Occipital lobe (tissue), 1 donor: ENCODE measurements at regions not wholly inside any gene's neighbourhood (a gene's known extent, or its start where the extent isn't known, plus 50 kb on each side); places are given as distances from the start of the nearest gene placed in this dataset.
"Not testable (repeated sequence)": the region's sequence is repeated elsewhere in the genome, so short reads cannot be mapped to it uniquely, and the experiment has no call there.

ENCODE experiments used
- DNase-seq: peaks from one replicate; lab custom pipeline; 2025; lab: John Stamatoyannopoulos, UW

DNA sequence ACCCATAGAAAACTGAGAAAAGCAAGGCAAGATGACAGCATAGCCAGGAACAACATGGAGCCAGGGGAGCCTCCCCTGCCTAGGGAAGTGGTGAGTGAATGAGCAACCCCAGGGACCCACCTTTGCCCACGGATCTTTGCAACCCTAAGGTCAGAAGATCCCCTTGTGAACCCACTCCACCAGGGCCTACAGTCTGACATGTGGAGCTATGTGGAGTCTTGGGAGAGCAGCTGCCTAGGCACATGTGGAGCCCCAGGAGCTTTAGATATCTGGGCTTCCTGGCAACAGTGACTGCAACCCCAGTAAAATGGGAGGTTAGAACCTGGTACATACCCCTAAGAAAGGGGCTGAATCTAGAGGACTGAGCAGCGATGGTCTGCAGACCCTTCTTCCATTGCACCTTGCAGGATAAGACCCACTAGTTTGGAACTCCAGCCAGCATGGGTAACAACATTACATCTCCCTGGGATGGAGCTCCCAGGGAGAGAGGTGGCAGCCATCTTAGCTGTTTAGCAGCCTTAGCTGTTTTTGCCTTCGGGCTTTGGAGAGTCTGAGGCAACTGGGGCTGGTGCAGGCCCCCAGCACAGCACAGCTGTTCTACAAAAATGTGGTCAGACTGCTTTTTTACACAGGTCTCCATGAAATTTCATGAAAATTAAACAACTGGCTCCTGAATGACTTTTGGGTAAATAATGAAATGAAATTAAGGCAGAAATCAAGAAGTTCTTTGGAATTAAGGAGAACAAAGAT lies 104.7 kb upstream of the TRIM2 start:
- no peak for DNase-seq

DNA sequence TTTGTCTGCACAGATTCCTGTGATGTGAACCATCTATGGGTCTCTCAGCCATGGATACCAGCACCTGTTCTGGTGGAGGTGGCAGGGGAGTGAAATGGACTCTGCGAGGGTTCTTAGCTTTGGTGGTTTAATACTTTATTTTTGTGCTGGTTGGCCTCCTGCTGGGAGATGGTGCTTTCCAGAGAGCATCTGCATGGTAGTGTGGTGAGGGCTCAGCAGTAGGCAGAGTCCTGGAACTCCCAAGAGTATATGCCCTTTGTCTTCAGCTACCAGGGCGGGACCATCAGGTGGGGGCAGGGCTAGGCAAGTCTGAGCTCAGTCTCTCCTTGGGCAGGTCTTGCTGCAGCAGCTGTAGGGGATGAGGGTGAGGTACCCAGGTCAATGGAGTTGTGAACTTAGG lies 97.5 kb upstream of the TRIM2 start:
- not testable (repeated sequence) for DNase-seq

DNA sequence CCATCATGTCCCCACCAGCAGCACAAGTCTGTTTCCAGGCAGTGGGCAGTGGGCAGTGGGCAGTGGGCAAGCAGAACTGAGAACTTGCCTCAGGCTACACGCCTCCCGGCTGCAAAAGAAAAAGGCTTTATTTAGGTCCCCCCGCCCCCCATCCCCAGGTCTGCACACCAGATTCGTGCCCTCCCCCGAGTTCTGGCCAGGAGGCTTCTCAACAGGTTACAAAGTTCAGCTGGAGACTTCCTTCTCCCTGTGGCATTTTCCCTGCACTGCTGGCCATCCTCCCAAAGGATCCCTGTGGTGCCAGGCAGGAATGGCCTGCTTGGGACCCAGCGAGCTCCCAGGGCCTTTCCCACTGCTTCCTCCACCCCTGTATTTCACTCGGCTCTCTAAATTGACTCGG lies 97.0 kb upstream of the TRIM2 start:
- DNase-seq = no peak

DNA sequence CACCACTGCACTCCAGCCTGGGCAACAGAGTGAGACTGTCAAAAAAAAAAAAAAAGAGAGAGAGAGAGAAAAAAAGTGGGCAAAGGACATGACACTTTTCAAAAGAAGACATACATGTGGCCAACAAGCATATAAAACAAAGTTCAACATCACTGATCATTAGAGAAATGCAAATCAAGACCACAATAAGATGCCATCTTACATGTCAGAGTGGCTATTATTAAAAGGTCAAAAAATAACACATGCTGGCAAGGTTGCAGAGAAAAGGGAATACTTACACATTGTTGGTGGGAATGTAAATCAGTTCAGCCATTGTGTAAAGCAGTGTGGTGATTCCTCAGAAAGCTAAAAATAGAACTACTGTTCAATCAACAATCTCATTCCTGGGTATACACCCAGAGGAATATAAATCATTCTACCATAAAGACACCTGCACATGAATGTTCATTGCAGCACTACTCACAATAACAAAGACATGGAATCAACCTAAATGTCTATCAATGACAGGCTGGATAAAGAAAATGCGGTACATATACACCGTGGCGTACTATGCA lies 94.9 kb upstream of the TRIM2 start:
- no peak for DNase-seq

DNA sequence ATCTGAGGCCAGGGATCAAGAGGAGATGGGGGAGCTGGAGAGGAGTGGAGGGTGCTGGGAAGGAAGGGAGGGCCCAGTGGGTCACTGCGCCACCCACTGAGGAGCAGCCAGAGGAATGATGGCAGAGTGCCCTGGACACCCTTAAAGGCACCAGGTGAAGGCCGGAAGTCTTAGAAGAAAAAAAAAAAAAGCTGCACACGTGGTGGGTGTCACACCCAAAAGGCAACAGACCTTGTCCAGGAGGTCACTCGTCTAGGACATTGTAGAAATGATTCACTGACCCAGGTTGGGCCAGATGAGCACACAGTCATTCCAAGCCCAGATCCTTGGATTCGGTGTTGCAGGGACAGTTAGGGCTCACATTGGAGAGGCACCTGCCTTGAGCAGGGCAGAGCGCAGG lies 93.5 kb upstream of the TRIM2 start:
- no peak for DNase-seq

DNA sequence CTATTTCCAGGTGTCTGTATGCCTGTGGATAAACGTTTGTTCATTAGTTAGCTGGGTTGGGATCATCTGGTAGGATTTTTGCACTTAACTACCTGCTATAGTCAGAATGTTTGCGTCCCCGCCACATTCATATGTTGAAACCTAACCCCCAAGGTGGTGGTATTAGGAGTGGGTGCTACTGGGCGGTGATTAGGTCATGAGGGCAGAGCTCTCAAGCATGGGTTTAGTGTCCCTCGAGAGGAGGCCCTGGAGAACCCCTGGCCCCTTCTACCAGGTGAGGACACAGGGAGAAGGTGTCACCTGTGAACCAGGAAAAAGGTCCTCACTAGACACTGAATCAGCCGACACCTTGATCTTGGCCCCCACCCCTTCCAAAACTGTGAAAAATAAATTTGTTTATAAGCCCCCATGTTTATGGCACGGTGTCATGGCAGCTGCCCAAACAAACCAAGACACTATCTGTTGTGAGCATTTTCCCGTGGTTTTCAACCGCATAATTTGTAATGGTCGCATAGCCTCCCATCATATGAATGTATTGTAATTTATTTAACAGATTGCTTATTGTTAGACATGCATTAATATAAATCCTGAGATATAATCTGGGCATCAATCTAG lies 92.7 kb upstream of the TRIM2 start:
- no peak for DNase-seq

DNA sequence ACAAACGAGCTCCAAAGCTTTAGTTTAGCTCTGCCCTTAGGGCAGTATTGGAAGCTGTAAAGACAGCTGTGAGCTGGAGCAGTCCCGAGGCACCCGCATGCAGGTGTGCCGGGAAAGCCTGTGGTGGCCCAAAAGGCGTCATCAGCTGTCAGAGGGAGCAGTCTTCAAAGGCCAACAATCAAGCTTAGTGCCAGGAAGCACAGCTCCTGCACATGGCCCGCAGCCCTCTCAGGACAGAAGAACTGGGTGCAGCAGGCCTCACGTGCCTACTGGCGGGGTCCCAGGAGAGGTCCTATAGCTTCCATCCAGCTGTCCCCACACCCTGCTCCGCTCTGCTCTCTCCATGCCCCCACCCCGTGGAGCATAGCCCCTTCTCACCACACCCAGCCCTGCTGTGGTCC lies 92.2 kb upstream of the TRIM2 start:
- DNase-seq = no peak

DNA sequence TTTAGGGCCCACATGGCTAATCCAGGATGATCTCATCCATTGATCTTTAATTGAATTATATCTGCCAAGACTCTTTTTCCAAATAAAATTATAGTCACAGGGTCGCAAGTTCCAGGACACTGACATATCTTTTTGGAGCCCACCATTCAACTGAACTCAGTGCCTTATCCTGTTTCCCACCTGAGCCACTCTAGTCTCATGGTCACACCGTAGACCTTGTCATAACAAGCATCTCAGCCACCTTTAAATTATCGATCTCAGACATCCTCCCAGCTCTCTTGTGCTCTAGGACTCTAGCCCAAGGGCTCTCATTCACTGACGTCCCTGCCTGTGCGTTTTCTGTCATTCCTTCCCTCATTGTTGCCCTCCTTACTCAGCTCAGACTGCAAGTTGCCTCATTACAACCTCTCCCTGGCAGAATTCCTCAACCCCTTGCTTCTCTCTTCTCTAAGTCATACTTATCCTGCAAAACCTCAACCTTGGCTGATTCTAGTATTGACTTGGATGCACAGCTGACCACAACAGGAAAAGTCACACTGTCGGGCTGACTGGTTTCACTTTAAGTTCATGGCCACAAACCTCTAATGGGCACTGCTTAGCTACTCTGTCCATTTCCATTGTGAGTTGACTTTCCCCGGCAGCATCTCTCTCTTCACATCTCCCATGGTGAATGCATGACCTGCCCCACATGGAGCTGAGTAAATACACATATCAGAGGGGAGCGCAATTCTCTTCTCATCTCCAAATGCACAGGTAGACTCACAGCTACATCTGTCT lies 91.0 kb upstream of the TRIM2 start:
- no peak for DNase-seq

DNA sequence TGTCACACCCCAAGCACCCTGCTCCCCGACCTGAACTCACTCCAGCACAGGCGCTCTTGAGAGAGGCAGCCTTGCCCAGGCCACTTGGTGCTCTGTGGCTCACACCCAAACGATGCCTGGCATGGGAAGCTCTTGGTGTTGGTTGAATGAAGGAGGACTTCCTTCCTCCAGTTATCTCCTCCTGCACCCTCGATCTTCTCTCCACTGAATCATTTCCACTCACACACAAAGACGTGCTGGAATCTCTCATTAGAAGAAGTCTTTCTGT lies 90.5 kb upstream of the TRIM2 start:
- no peak for DNase-seq

DNA sequence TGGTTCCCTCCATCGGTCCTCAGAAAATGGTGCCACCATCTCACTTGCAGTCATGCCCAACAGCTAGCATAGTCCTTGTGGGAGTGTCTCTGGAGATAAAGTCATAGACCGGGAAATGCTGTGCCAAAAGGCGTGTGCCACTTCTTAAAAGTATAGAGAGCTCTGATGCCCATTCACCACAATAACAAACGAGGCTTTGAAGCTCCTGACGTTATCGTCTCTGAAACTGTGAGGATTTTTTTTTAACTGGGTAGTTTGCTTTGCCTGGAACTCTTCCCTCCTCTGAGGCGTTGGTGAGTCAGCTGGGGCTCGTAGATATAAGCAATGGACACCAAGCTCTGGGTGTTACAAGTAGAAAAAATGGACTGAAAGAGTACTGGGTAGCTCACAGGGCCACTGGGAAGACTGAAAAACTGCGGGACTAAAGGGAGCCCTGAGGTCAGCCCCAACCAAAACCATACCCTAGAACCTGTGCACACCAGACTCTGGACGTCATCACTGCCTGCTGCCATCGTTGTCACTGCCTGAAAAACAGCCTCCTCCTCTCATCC lies 89.4 kb upstream of the TRIM2 start:
- no peak for DNase-seq

DNA sequence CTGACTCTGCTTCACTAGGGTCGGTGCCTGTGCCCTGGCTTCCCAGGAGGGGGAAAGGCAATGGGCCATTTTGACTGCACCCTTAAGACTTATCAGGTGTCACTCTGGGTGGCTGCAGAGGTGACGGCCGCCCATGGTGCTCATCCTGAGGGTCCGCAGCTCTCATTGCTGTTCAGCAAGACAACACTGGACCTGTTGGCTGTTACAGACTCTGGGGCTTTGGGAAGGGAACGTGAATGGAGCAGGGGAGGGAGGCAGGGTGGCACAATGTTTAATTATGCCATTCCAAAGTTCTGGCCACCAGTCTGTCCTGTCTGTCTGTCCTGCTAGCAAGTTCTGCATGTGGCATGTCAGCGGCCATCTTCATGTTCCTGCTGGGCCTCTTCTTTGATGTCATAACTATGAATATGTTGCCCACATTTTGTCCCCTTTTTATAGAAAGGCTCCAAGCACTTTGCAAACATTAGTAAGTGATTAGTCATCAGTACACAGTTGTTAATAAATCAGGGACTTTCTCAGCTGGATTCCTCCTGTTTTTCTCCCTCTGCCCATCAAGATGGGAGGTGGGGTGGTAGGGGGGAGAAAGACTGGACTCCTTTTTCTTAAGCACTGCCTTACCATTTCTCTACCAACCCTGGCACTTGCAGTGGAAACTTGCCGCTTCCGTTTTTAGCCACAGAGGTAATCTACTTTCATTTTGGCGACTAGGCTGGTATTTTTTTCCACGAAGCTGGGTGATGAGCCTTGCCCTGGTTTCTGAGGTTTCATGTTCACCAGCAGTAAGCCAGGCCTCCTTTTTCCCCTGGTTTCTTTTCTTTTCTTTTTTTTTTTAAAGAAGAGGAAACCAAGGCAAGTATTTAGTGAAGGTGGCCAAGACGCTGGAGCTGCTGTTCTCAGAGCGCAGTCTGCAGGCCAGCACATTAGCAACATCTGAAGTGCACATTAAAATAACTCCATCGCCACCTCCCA lies 88.6 kb upstream of the TRIM2 start:
- DNase-seq = no peak

DNA sequence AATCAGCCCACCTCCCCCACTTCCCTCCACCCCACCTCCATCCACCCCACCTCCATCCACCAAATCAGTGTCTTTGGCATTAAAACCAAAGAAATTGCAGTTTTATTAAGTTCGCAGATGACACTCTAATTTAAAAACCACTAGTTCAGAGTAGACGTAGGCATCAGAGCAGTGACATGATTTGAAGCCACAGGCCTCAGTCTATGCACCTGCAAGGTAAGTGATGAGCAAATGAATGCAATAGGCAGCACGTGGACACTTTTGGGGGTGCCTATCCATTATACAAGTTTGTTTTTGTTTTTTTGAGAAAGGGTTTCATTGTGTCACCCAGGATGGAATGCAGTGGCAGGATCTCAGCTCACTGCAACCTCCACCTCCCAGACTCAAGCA lies 88.0 kb upstream of the TRIM2 start:
- no peak for DNase-seq

DNA sequence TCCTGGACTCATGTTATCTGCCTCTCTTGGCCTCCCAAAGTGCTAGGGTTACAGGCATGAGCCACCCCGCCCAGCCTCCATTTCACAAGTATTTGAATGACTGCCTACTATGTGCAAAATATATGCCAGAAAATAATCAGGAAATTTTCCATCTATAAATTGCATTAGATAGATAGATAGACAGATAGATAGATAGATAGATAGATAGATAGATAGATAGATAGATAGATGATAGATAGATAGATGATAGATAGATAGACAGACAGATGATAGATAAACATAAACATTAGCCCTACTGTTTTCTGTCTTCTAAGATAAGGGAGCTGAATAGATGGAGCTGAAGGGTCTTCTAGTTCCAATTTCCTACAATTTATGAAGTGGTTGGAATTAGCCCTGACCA lies 87.4 kb upstream of the TRIM2 start:
- DNase-seq = no peak

DNA sequence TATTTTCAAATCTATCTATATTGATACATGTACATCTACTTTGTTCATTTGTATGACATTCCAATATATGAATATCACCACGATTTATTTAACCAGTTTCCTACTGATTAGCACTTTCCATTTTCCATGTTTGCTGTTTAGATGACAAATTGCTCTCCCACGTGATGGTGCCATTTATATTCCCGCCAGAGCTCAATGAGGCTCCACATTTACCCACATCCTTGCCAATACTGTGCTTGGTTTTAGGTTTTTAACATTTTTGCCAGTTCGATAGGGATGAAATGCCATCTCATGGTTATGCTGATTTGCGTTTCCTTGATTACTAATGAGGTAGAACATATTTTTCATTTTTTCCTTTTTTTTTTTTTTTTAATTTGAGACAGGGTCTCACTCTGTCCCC lies 86.7 kb upstream of the TRIM2 start:
- DNase-seq = no peak

DNA sequence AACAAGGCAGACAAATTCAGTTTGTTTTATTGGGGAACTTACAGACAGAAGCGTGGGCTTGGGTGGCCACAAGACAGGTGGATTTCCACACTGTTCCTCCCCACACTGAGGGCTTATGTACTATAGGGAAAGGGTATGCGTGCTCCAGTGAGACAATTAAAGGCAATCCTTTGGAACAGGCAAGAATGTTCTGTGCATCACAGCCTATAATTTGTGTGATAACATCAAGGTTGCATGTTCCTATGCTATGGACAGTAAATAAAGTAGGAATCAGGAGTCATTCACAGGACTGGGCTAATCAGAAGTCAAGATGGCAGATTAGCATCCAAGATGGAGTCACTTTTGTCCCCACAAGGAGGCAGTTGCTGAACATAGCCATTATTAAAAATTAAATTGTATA lies 84.6 kb upstream of the TRIM2 start:
- DNase-seq = no peak

DNA sequence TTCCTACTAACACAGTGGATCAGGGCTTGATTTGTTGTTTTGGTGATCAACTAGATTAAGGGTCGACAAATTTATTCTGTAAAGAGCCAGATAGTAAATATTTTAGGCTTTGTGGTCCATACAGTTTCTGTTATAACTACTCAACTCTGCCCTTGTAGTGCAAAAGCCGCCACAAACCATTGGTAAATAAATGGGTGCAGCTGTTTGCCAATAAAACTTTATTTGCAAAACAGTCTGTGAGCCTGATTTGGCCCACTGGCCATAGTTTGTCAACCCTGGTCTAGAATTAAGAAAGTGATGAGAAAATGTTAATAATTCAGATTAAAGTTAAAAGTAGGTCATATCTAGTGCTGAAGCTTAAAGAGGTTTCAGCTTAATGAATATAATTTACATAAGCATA lies 84.0 kb upstream of the TRIM2 start:
- DNase-seq = no peak

DNA sequence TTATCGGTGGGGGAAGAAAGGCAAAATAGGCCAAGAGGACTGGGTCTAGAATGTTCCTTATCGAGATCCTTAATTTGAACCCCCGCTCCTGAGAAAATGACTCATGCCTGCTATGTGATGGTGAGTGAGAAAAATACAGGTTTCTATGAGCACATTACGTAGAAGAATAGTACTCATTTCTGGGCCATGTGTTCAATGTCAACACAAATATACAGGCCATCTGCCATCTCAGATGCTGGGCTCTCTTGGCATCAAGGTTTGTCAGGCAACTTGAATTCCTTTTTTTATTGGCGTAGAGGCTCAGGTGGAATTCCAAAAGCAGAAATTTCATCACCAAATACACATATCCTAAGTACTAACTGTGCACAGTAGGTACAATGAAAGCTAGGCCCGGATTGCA lies 81.4 kb upstream of the TRIM2 start:
- no peak for DNase-seq

DNA sequence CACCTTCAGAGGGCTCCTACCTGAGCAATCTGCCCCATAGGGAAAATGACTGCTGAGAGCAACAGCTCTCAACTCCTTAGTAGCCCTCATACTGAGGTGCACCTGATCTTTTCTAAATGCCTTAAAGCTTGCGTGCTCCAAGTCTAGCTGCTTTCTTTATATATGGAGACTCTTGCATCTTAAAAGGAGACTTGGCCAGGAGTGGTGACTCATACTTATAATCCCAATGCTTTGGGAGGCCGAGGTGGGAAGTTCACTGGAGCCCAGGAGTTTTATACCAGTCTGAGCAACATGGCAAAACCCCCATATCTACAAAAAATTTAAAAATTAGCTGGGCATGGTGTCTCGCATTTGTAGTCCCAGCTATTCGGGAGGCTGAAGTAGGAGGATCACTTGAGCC lies 78.1 kb upstream of the TRIM2 start:
- no peak for DNase-seq

DNA sequence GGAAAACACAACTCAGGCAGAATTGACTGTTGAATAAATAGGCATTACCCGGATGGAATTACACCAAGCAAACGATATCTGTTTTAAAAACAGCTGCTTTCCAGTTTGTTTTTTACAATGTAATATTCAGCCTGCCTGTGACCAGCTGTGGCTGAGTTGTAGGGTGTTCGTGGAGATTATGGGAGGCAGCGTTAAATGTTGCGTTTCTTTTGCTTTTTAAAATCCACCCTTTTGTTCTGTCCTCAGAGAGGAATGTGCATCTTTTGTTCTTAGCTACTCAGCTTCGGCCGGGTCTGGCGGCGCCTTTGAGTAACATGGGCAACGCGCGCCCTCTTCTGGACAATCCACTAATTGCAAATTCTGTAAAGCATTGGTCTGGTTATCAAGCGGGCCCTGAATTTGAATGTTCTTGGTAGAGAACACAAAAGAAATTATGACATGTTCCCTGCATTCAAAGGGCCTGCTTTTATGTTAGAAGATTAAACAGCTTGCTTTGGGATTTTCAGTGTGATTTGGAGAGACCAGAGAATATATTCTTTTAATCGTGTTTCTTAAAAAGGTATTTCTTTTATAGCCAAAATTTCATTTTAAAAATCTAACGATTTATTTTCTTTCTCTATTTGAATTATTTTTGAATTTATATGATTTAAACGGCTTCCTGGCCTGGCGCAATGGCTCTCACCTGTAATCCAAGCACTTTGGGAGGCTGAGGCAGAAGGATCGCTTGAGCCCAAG lies 76.3 kb upstream of the TRIM2 start:
- DNase-seq = peak; percentile 87

DNA sequence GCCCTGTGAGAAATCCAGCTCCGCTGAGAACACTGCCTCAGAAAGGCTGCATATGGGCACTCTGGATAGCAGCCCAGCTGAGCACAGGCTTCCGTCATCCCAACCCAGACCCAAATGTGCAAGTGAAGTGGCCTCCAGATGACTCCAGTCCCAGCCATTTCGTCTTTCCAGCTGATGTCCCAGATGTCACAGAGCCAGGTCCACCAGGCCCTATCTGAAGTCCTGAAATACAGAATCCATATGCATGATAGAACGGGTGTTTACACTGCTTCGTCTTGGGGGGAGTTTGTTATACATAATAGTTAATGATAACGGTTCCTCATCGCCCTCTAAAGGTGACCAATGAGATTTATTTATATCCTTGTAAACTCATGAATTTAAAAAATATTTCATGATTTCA lies 72.6 kb upstream of the TRIM2 start:
- DNase-seq = peak; percentile 25

DNA sequence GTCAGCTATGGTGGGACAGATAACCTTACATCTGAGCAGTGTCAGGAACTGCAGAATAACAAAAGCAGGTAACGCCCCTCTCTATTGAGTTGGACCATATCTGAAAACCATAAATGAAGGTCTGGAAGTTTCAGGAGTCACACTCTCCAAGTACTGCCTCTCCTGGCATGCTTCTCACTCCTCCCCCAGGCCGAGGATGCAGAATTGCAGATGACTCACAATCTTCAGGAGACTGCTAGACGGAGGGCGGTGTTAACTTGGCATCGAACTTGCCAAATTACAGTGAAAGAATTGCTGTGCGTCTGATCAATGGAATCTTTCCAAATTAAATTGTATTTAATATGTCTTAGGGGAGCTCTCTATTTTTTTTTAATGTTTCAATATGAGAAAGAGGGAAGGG lies 67.1 kb upstream of the TRIM2 start:
- peak; percentile 10 for DNase-seq
